ENCODE measurements at regions not wholly inside any gene's neighbourhood (a gene's known extent, or its start where the extent isn't known, plus 50 kb on each side); places are given as distances from the start of the nearest gene placed in this dataset.

- DNase-seq = no peak
Measured at GRCh38 chr12:94070520-94070919, 77.9 kb upstream of the PLXNC1 start.

GRCh38 chr12:94071258-94071657, 77.1 kb upstream of the PLXNC1 start:
- DNase-seq = no peak

- DNase-seq = no peak
Measured at GRCh38 chr12:94073441-94074051, 74.8 kb upstream of the PLXNC1 start.

GRCh38 chr12:94074216-94074979, 74.0 kb upstream of the PLXNC1 start:
- peak; percentile 89 for DNase-seq

- peak; percentile 81 for DNase-seq
Measured at GRCh38 chr12:94074980-94075629, 73.3 kb upstream of the PLXNC1 start.

- DNase-seq = no peak
Measured at GRCh38 chr12:94077209-94077608, 71.2 kb upstream of the PLXNC1 start.

- DNase-seq = no peak
Measured at GRCh38 chr12:94078138-94078723, 70.1 kb upstream of the PLXNC1 start.

- no peak for DNase-seq
Measured at GRCh38 chr12:94078736-94079509, 69.5 kb upstream of the PLXNC1 start.

GRCh38 chr12:94079566-94080340, 68.6 kb upstream of the PLXNC1 start:
- DNase-seq = no peak

- DNase-seq = no peak
Measured at GRCh38 chr12:94080341-94081009, 67.9 kb upstream of the PLXNC1 start.

- DNase-seq = no peak
Measured at GRCh38 chr12:94082690-94083089, 65.7 kb upstream of the PLXNC1 start.

GRCh38 chr12:94089891-94090290, 58.5 kb upstream of the PLXNC1 start:
- DNase-seq = no peak

GRCh38 chr12:94091624-94092023, 56.8 kb upstream of the PLXNC1 start:
- no peak for DNase-seq

- DNase-seq = no peak
Measured at GRCh38 chr12:94092516-94093241, 55.7 kb upstream of the PLXNC1 start.

GRCh38 chr12:94094700-94095099, 53.7 kb upstream of the PLXNC1 start:
- DNase-seq = no peak

GRCh38 chr12:94095618-94096017, 52.8 kb upstream of the PLXNC1 start:
- DNase-seq = no peak

- DNase-seq = no peak
Measured at GRCh38 chr12:94098466-94098865, 49.9 kb upstream of the PLXNC1 start.

All from hindlimb muscle (tissue), 1 donor.